ENCODE measurements at regions not wholly inside any gene's neighbourhood (a gene's known extent, or its start where the extent isn't known, plus 50 kb on each side); places are given as distances from the start of the nearest gene placed in this dataset.

DNA sequence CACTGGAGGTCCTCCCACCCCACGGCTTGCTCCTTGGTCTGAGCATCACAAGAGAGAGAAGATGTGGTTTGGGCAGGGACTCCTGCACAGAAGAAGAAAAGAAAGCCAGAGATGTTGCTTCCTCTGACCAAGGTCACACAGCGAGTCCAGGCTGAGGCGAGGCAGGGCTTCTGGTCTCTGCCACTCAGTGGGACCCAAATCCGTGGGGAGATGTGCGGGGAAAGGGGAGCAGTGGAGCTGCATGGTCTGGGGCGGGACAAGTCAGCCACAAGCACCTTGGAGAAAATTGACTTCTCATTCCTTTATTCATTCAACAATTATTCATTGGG is 150.9 kb downstream of the C9orf50 start:
- no peak for DNase-seq

DNA sequence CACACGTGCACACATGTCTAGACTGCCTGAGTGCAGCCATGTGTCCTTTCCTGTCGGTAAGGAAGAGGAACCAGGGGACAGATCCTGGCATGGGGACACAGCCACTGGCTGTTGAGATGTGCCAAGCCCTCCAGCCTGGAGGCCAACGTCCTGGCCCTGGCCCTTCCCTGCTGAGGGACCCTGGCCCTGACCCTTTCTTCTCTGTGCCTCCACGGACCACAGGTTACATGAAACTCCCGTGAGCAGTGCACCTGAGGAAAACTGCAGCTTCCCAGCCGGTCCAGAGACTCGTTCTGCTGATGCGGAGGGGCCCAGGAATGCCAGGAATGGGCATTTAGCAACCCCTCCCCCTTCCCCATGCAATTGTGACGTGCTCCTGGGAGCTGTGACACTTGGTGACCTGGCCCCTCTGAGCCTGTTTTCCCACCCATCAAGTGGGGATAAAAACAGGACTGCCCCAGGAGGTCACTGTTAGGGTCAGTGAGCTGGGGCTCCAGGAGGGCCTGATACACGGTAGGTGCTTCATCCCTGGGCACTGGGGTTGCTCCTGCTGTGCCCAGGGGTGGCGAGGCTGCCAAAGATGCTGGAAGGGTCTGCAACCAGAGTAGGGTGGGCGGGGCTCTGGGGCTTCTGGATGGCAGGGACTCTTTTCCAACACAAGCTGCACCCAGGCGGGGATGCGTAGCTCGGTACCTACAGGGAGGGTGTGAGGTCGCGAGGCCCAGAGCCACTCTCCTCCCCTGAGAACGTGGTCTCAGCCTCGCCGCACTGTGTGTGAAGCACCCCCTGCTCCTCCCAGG is 151.5 kb downstream of the C9orf50 start:
- DNase-seq = no peak

DNA sequence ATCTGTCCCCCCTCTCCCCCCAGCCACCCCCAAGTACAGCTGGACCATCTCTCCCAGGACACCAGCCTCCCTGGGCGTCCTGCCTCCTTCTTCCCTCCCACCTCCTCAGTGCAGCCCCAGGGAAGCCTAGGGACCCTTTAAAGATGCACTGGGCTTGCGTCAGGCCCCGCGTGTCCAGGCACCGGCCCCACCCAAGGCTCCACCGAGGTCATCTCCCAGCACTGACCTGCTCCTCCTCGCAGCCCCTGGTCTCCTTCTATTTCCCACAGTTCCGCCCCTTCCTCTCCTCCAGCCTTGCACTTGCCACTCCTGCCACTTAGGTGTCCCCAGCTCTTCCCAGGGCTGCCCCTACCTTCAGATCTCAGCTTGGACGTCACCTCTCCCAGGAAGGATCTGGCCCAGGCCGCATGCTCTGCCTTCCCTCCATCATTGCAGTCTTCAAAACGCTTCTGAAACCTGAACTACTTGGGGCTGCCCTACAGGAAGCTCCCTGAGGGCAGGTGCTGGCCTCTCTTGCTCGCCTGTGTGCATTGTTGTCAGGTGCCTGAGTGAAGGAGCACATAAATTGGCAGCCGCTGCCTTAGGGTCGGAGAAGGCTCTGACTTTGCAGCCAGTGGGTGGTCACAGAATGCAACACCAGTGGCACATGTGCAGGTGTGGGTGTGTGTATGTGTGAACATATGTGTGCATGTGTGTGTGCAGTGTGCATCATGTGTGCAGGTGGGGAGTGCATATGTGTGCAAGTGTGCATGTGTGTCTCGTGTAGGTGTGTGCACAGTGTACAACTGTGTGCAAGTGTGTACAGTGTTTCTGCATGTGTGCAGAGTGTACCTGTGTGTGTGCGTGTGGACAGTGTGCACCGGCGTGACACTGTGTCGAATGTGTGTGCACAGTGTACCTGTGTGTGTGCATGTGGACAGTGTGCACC is 152.9 kb downstream of the C9orf50 start:
- DNase-seq = no peak

DNA sequence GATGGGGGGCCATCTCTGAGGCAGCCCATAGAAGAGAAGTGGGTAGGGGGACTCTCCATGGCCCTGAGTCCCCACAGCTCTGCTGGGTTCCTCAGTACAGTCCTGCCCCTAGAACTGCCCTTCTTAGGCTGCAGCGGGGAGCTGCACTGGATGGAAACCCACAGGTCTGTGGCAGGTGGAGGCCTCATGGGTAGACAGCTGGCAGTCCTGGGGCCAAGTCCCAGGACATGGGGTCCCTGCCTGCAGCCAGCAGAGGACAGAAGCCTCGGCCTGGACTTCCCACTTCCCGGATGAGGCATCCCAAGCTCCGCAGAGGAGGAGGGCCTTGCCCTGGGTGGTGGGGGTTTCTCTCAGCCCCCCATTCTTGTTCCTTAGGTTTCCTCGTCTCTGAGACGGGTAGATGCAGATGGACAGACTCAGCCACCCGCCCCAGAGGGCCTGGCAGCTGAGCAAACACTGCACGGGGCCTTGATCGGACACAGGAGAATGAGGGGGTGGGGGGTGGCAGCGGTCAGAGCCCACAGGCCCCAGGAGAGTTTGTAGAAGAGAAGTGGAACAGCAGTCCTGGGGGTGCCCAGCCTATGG is 153.8 kb downstream of the C9orf50 start:
- DNase-seq = no peak

DNA sequence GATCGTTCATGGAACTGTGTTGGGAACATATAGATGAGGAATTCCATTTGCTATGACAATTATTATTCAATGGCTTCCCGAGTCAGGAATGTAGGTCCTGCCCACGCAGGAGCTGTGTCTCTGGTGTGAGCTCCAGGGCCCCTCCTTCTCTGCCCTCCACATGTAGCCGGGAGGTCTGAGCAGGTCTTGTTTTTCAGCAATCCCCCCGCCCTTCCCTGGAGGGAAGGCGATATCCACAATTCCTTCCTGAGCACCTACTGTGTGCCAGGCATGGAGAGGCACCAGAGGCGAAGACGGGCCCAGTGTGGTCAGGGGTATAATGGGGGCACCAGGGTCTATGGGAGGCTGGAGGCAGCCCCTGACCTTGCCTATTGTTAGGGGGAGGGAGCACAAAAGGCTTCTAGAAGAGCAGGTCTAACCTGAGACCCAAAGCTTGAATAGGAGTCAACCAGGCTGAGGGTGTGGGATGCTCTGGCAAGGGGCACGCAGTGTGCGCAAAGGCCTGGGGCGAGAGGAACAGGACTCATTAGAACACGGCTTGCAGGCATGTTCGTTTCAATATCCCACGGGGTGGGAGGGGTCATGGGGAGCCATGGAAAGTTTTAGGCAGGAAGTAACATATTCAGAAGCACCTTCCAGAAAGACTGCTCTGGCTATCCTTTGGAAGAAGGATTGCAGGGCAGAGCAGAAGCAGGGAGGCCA is 154.9 kb downstream of the C9orf50 start:
- no peak for DNase-seq

DNA sequence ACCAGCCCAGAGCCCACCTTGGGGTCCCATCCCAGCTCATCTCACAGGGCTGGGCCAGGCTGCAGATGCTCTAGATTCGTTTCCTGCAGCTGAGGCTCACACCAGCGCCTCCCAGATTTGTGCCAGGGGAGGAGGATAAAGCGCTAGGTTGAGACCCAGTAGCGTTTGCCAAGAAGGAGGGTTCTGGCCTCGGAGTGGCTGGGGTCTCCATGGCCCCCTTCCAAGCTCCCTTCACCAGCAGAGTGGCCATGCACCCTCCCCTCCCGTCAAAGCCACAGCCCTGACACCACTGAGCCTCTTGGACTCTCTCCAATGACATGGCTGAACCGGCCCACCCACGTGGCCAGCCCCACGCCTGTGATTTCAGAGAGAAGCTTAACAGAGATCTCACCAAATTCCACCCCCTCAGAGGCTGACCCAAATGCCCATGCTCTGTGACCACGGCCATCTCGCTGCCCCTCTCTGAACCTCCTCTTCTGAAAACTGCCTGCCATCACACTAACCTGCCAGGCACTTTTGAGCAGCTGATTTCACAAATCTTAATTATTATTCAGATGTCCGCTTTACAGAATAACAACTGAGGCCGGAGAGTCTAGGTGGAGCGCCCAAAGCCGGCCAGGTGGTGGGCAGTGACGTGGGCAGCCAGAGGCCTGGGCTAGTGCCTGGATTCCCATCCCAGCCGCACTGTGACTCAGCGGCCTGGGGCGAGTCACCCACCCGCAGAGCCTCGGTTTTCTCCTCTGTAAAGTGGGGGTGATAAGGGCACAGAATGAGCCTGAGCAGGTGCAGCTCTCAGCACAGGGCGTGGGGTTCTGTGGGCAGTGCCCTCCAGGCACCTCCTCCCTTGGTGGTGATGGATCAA is 155.7 kb downstream of the C9orf50 start:
- no peak for DNase-seq

DNA sequence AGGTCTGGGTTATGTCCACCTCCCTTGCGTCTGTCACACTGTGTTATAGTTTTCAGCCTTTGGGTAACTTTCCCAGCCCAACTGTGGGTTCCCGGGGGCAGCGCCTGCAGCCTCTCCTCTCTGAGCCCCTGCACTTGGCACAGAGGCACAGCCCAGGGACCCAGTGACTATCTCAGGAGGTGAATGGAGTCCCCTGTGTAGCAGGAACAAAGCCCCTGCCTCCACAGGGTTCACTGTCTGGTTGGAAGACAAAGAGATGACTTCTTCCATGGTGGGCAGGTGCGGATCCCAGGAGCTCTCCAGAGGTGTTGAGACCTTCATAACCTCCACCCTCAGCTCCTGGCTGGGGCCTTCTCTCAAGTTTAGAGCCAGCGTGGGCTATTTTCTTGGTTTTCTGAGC is 156.9 kb downstream of the C9orf50 start:
- no peak for DNase-seq

DNA sequence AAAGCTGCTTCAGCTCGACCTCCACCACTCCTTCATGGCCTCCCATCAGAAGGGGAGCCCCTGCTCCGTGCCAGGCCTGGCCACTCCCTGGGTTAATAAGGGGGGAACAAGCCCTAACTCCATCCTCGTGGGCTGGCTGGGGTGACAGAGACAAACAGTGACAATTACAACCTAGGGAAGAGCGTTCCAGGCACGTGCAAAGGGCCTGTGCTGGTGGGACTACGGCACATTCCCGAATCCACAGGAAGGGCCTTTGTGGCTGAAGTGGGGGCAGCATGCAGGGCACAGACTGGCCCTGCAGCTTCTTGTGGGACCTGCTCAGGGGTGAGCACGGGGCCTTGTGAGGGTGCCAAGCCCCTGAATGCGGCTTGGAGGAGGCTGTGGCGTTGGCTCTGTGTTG is 157.4 kb downstream of the C9orf50 start:
- DNase-seq = no peak

DNA sequence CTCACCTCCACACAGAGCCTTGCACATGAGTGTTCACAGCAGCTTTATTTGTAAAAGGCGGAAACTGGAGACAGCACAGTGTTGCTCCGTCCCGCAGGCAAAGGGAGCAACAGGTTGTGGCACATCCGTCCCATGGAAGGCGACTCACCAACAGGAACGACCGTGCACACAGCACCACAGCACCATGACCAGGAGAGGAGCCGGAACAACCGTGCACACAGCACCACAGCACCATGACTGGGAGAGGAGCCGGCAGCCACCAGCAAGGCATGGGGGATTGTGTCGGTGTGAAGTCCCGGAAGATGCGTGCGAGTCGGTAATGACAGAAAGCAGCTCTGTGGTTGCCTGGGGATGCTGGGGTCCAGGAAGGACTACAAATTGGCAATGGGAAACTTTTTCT is 158.5 kb downstream of the C9orf50 start:
- no peak for DNase-seq

DNA sequence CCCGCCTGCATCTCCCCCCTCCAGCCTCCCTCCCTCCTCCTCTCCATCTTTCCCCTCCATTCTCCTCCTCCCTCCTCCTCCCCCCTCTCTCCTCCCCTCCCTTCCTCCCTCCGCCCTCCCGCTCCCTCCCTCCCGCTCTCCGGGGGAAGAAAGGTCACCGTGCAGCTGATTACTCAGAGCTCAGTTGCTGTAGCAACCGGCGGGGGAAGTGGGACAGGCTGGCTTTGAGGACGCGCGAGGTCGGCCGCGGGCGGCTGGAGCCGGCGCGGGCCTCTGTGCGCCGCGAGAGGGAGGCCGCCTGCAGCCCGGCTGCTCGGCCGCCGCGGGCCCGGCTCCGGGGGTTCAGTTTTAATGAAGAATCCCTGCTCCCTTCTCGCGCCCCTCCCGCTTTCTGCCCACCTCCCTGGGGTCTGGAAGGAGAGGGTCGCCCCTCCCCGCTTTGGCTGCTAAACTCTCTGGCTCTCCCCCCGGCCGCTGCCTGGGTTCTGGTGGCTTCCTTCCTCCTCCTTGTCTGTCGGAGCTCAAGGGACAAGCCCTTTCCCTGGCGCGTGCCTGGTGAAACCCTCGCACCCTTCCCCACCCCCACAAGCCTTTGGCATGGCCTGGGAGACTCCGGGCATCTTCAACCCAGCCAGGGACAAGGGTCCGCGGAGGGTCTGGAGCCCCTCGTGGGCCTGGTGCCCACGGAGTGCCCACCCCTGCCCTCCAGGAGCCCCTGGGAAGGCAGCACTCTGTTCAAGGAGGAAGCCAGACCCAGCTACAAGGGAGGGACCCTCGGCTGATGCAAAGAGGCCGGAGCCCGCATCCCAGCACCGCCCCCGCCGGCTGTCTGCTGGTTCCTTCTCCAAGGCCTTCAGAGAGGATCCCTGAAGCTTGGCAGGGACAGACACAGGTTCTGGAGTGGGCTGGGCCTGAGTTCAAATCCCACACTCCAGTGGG is 160.3 kb downstream of the C9orf50 start:
- peak; percentile 96 for DNase-seq

DNA sequence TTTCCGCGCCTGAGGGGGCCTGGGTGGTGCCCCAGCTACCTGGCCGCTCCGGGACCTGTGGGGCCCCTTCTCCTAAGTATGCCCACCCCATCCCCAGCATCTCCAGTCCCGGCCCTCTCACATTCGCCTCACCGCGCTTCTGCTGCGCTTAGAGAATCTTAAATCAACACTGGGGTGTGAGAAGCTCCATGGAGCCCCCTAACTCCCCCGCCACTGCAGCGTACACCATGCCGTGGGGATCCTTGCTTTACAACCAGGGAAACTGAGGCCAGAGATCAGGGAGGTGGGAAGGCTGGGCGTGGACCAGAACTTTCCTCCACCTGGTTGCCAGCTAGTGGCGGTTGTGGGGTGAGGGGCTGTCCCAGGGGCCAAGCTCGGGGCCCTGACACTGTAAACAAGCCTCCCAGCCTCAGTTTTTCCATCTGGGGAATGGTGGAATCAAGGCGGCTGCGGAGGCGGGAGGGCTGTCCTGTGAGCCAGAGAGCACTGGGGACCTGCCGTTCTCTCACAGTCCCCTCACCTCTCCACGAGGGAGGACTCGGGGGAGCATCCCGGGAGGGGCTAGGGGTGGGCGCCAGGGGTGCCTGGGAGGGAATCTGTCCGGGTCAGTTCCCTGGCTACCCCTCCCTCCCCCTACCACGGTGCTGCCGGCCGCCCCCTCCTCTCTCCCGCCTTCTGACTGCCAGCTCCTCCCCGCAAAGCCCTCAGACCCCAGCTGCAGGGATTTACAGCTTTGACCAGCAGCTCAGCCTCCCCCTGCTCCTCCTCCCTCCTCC is 161.2 kb downstream of the C9orf50 start:
- DNase-seq = peak; percentile 23

DNA sequence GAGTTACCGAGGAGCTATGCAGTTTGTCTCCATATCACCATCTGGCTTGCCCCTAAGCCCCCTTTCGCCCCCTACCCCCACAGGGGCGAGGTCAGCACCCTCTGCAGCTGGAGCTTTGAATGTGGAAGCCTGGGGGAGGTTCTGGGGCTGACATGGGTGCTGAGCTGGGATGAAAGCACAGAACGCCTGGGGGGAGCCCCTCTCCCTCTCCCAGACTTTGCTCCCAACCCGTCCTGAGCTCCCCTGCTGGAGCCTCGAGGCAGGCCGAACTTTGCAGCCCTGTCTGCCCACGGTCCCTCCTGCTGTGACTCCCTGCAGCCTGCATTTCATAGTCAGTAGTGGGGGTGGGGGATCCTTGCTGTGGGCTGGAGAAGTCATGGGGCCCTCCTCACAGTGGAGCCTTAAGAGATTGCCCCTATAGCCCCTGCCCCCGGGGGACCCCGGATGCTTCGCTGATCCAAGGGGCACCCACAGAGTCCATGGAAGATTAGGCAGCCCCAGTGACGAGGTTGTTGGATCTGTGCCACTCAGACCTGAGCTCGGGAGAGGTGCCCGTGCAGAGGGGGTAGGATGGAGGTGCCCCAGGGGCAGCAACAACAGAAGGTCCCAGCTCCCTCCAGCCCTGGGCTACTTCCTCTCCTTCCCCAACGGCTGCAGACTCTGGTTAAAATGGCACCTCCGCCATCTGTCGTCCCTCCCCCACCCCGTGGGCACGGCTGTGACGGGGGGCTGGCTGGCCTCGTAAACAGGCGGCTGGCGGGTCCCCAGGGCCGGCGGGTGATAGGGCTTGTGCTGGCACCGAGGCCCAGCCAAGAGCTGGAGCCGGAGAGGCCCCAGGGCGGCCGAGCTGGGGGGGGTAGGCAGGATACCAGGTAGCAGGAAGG is 162.0 kb downstream of the C9orf50 start:
- DNase-seq = peak; percentile 1

DNA sequence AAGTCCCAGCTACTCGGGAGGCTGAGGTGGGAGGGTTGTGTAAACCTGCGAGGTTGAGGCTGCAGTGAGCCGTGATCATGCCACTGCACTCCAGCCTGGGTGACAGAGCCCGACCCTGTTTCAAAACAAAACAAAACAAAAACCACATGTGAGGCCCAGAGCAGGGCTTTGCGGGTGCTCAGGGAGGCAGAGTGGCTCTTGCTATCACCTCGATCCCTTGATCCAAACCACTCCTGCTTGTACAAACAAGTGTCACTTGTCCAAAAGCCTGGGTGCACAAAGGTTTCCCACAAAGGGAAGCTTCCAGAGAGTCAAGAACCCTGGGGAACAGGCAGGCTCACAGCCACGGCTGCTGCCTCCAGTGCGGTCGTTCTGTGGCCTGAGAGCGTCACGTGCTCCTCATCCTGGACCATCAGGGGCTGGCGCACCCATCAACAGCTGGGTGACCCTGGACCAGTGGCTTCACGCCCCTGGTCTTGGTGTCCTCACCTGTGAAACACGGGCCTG is 162.7 kb downstream of the C9orf50 start:
- DNase-seq = peak; percentile 87

DNA sequence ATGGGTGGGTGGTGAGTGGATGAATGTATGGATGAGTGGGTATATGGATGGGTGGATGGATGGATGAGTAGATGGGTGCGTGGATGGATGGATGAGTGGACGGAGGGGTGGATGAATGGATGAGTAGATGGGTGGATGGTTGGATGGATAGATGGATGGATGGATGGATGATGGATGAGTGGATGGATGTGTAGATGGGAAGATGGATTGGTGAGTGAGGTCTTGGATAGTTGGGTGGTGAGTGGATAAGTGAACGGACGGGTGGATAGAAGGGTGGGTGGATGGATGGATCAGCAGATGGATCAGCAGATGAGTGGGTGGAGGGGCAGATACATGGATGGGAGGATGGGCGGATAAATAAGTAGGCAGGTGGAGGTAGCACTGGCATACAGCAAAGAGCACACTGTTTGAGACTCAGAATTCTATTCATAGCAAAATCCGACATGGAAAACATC is 163.5 kb downstream of the C9orf50 start:
- no peak for DNase-seq

DNA sequence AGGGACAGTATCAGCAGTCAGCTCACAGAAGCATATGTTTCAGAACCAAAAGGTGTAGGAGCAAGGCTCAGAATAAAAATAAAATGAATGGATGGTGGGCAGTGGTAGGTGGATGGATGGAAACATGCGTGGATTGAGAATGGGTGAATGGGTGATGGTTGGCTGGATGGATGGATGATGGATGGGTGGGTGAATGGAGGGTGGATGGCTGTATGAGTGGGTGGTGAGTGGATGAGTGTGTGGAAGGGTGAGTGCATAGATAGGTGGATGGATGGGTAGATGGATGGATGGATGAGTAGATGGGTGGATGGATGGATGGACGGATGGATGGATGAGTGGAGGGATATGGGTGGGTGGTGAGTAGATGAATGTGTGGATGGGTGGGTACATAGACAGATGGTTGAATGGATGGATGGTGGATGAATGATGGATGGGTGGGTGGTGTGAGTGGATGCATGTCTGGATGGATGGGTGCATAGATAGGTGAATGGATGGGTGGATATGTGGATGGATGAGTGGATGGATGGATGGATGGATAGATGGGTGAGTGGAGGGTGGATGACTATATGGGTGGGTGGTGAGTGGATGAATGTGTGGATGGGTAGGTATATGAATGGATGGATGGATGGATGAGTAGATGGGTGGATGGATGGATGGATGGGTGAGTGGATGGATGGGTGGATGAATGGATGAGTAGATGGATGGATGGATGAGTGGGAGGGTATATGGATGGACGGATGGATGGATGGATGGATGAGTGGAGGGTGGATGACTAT is 164.2 kb downstream of the C9orf50 start:
- no peak for DNase-seq

DNA sequence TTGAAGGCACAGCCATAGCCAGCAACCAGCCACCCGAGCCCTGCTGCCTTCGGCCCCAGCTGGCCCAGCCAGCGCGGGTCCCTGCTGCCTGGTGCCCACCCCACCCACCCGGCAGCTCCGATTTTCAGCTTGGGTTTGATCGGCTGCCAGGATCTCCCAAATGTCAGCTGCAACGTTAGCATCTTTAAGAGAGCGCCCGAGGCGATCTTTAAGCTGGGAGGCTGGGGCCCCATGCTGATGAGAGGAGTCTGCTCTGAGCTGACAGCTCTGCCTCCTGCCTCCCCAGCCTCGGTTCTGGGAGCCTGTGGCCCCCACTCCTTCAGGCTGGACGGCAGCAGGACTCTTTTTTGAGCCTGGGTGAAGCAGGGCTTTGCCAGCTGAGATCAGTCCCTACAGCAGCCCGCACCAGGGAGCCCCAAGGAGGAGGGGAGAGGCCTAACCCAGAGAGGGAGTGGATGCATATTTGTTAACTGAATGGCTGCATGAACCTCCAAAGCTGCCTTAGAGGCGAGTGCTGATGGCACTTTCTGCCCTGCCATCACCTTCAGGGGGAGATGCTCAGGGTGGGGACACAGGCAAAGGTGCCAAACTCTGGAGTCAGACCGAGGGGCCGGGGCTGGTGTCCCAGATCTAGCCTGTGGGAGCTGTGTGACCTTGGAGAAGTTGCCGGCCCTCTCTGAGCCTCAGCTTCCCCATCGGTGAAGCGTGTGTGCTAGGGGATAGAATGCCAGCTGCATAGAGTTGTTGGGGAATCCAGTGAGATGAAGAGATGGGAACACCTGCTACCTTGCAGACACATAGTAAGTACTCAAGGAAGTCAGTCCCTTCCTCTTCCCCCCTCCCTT is 165.5 kb downstream of the C9orf50 start:
- no peak for DNase-seq

DNA sequence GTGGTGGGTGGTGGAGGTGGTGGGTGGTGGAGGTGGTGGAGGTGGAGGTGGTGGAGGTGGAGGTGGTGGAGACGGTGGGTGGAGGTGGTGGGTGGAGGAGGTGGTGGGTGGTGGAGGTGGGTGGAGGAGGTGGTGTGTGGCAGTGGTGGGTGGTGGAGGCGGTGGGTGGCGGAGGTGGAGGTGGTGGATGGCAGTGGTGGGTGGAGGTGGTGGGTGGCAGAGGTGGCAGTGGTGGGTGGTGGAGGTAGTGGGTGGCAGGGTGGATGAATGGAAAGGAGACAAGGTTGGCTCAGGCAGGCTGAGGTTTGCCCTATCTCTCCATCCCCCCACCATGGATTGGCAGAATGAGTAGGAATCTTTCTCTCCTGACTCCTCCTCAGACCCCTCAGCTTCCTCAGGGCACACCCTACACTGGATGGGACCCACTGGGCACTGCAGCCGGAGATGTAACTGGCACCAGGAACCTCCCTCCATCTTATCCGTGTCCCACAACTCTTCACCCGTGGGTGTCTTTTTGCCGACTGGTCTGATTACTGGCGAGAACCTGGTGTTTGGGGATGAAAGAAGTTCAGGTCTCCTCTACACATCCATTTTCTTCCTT is 166.3 kb downstream of the C9orf50 start:
- peak; percentile 26 for DNase-seq

Data from CD4-positive, alpha-beta T cell treated with Interleukin-4 for 4 hours (primary cell).